NCI-H345 (cell line): ENCODE measurements at regions not wholly inside any gene's neighbourhood (a gene's known extent, or its start where the extent isn't known, plus 50 kb on each side); places are given as distances from the start of the nearest gene placed in this dataset.

Source experiments
- DNase-seq: peaks from one replicate; lab custom pipeline; 2025; lab: John Stamatoyannopoulos, UW

DNA sequence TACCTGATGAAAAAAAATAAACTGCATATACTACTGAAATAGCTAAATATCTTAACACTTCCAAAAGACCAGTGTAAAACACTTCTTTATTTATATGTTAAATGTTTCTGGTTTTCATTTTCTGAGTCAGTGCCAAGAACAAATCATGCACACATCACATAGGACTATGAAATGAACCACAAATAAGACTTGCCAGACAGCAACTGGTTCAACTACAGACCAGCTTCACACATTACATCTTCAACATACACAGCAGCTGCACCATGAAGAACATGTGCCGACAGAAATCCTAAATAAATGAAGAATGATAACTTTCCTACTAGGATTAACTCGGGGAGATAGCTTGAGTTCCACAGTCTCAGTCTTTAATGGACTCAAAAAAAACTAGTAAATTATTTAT, 168.3 kb upstream of the STXBP5 start:
- no peak for DNase-seq

DNA sequence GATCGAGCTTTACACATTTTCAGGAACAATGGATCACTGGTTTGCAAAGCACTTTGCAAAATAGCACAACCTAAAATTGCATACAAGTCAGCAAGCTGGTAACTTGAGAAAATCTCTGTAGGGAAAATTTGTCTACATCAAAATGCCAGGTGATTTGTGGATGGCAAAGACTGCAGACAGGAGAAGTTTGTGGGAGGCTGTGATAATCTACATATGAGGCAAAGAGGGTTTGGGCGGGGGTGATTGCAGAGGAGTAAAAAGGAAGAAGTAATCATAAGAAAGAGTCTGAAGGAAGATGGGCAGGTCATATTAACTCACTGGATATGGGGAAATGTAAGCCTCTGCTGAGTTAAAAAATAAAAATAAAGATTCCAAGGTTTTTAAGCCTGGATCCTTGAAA, 166.3 kb upstream of the STXBP5 start:
- DNase-seq: no peak

DNA sequence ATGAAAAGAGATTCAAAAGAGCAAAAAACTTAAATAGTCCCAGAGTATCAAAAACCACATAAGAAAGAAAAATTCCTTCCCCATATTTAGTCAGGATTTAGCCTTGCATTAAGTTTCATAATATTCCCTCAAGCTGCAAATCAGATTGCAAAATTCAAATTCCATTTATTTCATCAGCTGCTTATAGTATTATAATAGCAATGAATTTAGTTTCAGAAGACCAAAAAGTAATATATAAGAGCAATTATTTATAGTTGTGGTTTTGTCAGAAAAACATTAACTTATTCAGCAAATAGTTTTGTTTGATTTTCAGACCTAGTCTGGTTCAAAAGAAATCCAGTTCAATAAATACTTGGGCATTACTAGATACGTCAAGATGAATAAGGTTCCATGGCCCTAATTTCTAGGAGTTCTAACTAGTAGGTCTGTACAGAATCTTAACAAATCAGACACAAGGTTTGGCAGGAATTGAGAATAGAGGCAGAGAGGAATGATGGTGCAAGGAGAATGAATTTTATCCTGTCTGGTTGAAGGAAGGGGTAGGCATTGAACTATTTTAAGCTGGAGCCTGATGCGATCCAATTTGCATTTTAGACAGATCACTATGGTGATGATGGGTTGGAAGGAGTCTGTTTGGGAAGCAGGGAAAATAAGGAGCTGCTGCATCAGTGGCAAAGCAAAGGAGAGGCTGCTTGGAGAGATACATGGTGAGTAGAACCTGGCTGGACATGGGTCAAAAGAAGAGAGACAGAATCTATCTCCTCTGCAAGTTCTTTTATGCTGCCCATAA, 163.9 kb upstream of the STXBP5 start:
- DNase-seq: no peak

DNA sequence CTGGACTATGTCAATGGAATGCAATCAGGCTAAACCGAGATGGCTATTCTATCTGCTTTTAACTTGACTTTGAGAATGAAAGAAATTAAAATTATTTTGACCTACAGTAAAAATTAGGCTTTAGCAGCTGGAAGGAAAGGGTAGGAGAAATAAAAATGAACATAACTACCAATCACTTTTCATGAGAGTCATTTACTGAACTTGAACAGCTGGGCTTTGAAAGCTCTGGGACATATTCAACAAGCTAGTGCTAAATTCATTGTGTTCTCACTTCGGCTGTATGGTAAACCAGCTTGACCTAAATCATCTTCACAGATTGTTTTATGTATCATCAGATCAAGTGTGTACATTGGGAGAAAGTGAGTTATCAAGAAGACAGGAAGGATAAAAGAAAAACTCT, 161.5 kb upstream of the STXBP5 start:
- no peak for DNase-seq

DNA sequence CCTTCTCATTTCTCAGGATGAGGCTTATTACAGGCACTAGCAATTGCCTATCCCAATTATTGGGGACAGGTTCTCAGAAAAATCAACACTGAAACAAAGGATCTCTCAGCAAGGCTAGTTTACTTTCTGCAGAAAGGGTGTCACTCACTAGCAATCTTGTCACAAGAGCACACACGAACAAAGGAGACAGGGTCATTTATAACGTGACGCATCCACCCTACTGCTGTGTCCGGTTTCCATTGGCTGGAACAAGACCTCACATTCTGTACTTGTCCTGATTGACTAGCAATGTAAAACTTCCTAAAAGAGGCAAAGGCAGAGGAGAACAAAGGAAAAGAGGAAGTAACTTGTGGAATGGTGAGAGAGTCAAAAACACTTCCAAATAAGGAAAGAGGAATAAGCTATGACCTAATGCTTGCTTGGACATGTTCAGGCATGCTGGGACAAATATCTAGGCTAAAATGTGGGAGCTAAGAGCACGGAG, 160.2 kb upstream of the STXBP5 start:
- no peak for DNase-seq

DNA sequence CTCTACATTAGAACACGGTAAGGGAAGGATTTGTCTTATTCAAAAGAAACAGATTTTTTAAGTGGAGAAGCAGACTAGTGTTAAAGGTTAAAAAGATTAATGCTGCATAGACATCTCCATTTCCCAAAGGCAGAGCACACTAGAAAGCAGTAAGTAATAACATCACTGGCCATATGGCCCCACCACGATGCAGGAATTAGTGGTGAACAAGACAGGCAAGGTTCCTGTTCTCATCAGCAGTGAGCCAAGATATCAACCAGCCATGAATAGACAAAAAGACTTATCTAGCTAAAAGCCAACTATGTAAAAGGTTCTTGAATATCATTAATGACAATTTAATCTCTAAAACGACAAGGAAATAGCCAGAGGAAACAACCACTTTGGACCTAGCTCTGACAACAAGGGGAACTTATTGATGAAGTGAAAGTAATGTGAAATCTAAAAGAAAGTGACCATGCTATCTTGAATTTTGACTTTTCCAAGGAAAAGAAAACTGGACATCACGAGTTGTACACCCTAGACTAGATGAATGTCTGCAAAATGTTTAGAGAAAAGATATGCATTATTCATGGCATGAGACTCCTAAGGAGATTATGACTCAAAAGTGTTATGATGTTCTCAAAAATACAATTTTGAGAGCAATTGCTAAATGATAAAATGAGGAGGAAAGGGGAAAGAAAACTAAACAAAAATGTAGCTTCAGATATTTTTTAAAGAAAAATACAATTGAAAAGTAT, 157.9 kb upstream of the STXBP5 start:
- no peak for DNase-seq

DNA sequence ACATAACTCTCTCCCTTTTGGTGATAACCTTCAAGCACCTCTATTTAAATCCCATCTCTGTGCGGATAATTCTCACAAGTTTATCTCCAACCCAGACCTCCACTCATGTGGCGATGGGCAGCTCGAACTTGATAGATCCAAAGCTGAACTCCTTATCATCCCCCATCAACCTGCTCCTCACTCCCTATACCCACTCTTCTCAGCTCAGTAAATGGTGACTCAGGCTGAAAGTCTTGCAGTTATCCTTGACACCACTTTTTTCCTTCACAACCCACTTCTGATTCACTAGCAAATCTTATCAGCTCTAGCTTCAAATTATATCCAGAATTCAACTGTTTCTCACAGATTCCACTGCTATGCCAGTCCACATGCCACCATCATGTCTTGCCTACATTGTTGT, 155.3 kb upstream of the STXBP5 start:
- DNase-seq: no peak

DNA sequence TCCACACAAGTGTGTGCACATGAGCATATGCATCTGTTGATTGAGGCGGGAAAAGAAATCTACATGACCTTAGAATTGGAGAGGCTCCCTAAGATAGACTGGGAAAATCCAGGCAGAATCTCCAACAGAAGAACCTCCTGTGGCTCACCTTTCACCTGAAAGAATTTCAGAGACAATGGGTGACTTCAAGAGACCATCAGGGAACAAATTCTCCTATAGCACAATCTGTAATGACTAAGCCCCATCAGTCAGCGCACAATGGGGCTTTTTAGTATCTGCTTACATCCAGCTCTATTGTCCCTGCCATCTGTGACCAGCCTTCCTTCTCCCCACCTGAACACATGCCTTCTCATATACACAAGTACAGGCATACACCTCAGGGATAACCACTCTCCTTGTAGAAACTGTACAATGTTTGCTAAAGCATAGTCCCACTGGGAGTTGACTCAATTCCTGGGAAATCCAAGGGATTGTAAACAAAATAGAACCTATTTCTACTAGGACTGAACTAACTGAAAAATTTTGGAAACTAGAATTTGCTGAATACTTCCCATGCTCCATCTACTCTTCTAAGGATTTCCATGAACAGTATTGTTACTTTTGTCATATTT, 150.8 kb upstream of the STXBP5 start:
- DNase-seq: no peak

DNA sequence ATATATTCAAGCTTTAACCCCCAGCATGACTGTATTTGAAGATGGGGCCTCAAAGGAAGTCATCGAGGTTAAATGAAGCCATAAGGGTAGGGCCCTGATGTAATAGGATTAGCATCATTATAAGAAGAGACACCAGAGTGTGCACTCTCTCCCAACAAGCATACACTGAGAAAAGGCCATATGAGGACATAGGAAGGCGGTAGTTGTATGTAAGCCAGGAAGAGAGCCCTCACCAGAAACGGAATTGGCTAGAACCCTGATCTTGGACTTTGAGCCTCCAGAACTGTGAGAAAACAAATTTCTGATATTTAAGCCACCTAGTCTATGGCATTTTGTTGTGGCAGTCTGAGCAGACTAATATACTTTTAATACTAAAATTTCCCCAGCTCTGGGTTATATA, 150.1 kb upstream of the STXBP5 start:
- DNase-seq: no peak

DNA sequence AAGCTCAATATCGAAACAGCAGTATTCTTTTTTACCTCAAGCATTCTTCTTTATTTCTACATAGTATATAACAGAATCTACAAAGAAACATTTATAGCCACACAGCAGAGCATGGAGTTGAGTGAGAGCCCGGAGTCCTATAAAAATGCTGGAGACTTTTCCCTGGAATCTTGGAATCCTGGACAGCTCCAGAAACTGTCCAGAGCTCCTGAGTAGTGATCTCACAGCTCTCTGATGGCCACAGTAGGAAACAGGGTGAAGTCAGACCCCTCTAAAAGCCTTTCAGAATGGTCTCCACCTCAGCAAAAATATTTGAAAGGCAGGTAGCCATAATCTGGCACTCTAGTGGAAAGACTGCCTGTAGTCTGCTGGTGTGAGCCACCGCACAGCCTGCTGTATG, 149.3 kb upstream of the STXBP5 start:
- no peak for DNase-seq

DNA sequence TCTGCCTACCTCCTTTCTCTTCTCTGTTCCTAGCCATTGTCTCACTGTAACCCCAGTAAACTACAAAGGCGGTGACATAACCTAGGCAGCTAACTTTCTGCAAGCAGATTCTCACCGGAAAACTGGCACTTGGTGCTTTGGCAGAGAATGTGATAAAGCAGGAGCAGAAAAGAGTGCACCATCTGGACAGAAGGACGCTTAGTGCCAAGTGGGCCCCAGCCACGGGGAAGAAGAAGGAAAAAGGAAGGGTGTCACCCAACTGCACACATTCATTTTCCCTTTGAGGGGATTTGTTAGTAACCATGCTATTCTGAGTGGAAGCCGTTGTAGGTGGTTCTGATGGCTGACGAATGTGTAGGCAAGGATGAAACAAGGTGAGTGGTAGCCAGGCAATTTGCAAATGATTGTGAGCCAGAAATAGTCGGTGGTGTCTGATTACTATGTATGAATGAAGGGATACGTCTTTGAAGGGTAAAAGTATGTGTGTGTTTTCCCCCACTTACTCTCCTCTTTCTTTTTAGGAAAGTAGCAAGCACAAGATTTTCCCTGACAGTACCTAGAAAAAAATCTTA, 148.3 kb upstream of the STXBP5 start:
- no peak for DNase-seq

DNA sequence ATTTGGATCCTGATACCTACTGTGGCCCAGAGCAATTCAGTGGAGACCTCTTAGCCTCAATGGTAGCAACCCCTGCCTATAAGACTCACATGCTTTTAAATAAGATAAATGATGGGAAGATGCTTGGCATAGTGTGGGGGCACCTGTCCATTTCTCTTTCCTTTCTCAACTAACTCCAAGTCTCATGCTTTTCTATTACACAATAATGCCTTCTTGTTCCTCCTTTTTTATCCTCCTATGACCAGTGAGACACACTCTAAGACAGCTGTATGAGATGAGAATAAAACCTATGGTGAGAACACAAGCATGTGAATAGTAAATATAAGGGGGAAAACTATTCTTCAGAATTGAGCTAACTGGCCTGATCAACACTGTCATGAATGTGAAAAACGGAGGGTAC, 147.0 kb upstream of the STXBP5 start:
- no peak for DNase-seq

DNA sequence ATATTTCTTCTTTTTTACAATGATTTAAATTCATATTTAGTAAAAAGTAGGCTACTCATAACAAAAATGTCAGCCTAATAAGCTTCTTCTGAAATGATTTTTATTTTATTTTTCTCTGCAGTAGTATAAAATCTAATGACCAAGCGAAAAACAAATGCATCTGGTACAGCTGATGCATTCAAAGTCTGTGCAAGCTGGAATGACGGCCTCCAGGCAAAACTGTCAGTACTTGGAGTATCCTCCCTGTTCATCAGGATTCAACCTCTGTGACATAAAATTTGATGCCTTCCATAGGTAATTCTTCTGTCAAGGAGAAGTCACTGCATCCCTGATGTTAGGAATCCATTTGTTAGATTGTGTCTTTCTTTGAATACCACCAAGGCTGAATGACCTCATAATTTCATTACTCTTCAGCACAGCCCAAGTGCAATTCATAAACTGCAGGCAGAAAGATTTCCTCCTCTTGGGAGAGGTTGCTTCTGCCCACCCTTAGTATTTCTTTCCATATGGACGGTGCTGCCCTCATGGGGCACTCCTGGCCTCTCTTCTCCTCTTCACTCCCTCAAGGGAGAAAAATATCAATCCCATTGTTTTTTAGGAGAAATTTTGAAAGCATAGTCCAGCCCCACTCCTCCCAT, 146.4 kb upstream of the STXBP5 start:
- DNase-seq: no peak

DNA sequence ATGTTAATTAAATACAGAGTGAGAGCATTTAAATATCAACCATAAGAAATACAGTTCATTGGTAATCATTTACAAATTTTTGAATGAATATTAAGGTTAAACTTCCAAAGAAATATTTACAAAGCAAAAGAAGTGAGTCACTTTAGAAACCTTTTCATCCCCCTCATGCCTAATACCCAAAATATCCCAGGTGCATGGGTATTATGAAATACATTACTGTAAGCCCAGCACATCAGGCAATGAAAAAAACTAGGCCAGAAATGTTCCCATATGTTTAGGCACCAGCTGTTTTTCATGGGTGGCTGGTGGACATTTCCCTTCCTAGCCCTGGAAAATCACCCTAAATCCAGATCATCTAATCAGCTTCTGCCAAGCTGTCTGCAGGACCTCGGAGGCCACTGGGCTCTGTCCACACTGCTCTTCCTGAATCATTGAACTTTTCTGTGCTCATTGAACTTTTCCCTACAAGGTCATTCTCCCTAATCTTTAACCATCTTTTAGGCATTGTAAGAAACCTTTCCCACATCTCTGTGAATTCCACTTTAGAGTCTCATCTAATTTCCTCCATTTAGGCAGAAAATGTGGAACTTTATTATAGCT, 145.3 kb upstream of the STXBP5 start:
- no peak for DNase-seq

DNA sequence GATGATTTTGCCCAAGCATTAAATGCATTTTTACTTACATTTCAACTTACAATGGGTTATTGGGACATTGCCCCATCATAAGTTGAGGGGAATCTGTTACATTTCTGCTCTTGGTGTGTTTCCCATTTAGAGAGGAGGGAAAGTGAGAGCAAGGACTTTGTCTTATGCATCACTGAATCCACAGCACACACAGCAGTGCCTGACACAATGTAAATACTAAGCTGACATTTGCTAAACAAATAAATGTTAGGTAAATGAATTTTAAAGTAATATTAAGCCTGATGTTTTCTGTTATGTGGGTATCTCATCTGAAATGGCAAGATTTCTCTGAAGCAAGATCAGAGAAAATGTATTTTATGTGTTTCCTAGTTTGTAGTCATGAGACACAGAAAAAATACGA, 143.6 kb upstream of the STXBP5 start:
- no peak for DNase-seq

DNA sequence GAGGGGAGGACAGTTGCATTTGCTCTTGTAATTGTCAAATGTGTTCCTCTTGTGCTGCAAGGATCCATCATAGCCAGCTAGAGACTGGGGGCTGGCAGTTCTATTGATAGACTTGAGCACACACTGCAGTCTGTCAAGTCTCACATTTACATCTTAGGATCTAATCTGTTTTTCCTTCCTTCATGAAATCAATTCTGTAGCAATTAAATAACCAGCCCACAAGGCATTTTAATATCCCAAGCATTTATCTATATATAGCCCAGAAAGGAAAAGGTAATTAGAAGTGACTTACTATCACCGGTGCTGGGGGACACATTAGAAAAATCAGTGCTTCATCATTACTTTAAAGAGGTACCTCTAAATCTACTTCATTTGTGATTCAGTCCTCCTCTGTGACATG, 143.0 kb upstream of the STXBP5 start:
- DNase-seq: no peak

DNA sequence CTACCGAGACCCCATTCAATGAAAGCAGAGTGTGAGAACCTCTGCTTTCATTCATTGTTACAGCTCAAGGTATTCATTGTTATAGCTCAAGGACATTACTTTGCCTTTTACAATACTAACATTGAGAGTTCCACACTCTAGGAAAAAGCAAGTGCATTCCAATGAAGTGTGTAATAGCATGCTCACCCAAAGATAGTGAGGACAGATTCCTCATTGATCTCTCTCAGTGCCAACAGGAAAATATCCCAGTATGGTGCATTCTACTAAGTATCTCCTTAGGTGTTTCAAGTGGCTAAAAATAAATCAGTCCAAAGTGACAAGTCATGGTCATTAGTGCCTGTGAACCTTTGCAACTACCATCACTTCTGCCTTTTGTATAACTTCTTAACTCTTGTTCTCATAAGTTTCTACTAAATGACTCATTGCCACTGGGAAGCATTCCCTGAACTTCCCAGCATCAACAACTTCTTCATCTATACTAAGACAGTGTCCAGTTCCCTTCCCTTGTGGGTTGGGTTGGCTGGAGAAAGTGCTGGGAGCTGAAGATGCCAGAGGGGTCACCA, 140.7 kb upstream of the STXBP5 start:
- no peak for DNase-seq

DNA sequence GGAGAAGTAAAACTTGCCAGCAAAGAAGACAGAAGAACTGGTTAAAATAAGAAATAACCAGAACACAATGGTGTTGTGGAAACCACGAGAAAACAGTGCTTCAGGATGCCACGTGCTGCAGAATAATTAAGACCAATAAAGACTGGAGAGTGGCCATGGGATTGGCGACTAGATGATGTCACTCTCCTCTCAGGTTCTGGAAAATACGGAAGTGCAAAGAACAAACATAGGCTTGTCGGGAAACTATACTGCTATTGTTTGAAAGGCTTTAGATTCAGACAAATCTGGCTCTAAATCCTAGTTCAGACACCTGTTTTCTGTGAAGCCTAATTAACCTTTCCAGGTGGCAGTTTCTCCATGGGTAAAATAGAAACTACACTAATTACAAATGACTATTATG, 138.4 kb upstream of the STXBP5 start:
- peak; percentile 27 for DNase-seq

DNA sequence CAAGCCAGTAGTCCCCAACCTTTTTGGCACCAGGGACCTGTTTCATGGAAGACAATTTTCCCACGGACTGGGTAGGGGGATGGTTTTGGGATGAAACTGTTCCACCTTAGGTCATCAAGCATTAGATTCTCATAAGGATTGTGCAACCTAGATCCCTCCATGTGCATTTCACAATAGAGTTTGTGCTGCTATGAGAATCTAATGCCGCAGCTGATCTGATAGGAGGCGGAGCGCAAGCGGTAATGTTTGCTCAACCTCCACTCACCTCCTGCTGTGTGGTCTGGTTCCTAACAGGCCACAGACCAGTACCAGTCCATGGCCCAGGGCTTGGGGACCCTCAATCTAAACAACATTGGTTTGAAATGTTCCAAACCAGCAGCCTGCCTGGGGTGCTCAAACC, 137.0 kb upstream of the STXBP5 start:
- no peak for DNase-seq

DNA sequence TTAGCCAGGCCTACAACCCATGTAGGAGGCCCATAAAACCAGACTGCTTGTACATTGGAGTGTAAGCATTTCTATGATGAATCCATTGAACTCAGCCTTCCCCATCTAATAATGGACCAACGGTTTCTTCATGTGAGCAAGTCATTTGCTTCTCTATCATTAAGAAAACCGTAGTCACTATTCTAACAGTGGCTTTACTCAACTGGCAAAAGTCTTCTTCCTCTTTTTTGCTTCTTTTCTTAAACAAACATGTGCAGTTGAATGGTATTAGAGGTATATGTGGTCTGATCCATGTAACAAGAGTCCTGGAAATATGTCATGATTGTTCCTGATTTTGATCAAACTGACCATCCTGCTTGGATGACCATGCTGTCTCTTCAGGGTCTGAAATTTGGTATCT, 132.4 kb upstream of the STXBP5 start:
- no peak for DNase-seq

DNA sequence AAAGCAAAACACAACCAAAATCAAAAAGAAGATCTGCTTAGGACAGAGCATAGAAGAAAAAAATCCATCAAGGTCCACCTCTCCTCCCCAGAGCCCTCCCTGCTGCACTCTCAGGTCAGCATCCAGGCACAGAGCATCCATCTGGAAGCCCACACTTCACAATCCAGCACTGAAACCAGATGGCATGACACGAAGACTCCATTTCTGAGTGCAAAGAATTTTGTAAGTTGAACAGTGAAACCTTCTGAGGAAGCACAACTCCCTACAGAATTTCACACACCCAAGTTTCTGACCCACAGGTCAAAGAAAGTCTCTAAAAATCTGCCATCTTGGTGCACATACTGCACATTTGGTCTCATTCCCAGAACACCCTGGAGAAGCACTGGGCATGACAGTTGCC, 128.8 kb upstream of the STXBP5 start:
- DNase-seq: no peak

DNA sequence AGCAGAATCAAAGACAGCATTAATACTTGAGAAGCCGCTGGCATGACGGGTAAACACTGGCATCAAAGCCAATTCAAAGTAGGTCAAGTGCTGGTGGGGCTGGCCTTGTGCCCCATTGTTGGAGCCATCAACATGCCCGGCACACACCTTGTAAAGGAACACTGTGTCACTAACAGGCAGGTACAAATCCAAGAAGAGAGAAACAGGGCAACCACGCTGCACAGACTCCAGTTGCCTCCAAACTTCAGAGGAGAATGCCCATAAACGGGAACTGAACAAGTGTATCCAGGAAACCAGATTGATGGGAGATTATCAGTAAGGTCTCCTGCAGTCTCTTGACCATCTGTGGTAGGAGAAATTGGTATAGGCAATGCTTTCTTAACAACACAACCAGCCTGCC, 127.0 kb upstream of the STXBP5 start:
- DNase-seq: peak; percentile 30
